DND-41 (cell line): ENCODE measurements at regions not wholly inside any gene's neighbourhood (a gene's known extent, or its start where the extent isn't known, plus 50 kb on each side); places are given as distances from the start of the nearest gene placed in this dataset.

Source experiments
- ATAC-seq: fragments of 200-7000 bp; cut with Tn5 transposase; 3 replicates; pipeline ENCODE4 v1.9.1; 2021; ENCODE audit warnings: low read depth; ENCODE audit not compliant: insufficient read depth
- DNase-seq: peaks from one replicate; pipeline ENCODE4 v3.0.0-alpha.2; 2020
- H2AFZ ChIP-seq: 2 replicates; pipeline ENCODE4 v1.6.0; 2012; ENCODE audit warnings: low read depth, low read length
- H3K27ac ChIP-seq: 2 replicates; pipeline ENCODE4 v1.5.1; 2012; ENCODE audit warnings: low read length, inconsistent platforms
- H3K27me3 ChIP-seq: fragments of 200-600 bp; sonication (generic); 2 replicates; pipeline ENCODE4 v1.6.0; 2012; ENCODE audit warnings: low read length, mild to moderate bottlenecking, inconsistent platforms; ENCODE audit not compliant: insufficient read depth, poor library complexity
- H3K36me3 ChIP-seq: 2 replicates; pipeline ENCODE4 v1.5.1; 2012; ENCODE audit warnings: low read length, inconsistent platforms; ENCODE audit not compliant: insufficient read depth
- H3K4me1 ChIP-seq: 2 replicates; pipeline ENCODE4 v1.5.1; 2012; ENCODE audit warnings: mild to moderate bottlenecking, low read length; ENCODE audit not compliant: insufficient read depth
- H3K4me2 ChIP-seq: 2 replicates; pipeline ENCODE4 v1.6.0; 2012; ENCODE audit warnings: mild to moderate bottlenecking, moderate library complexity, low read length, inconsistent platforms; ENCODE audit not compliant: insufficient read depth
- H3K4me3 ChIP-seq, 2 experiments: fragments of 200-600 bp in 1 of 2; shearing (Covaris generic) in 1 of 2; 2 replicates each; pipeline ENCODE4 v1.5.1; 2012 to 2016; ENCODE audit warnings: inconsistent platforms in 2 of 2, low read length in 2 of 2, mild to moderate bottlenecking in 2 of 2, low read depth in 1 of 2, moderate library complexity in 1 of 2
- H3K79me2 ChIP-seq: 2 replicates; pipeline ENCODE4 v1.6.0; 2012; ENCODE audit warnings: low read length, inconsistent platforms; ENCODE audit not compliant: insufficient read depth
- H3K9ac ChIP-seq: 2 replicates; pipeline ENCODE4 v1.6.0; 2012; ENCODE audit warnings: low read depth, mild to moderate bottlenecking, inconsistent platforms, low read length, moderate library complexity
- H3K9me3 ChIP-seq: 2 replicates; pipeline ENCODE4 v1.5.1; 2012; ENCODE audit warnings: low read length, moderate library complexity, mild to moderate bottlenecking, inconsistent platforms; ENCODE audit not compliant: insufficient read depth, severe bottlenecking
- H4K20me1 ChIP-seq: 2 replicates; pipeline ENCODE4 v1.6.0; 2012; ENCODE audit warnings: low read length; ENCODE audit not compliant: insufficient read depth
- CTCF ChIP-seq: IDR thresholded peaks from 2 replicates; pipeline ENCODE4 v1.5.1; 2012; ENCODE audit warnings: borderline replicate concordance, low read length, moderate library complexity, mild to moderate bottlenecking; ENCODE audit not compliant: poor library complexity, severe bottlenecking; ENCODE audit errors: extremely low read depth
- EZH2 ChIP-seq: IDR thresholded peaks from 3 replicates; pipeline ENCODE4 v1.6.1; 2012; ENCODE audit warnings: borderline replicate concordance, low read depth, mild to moderate bottlenecking, moderate library complexity, low read length, inconsistent platforms; ENCODE audit not compliant: severe bottlenecking

GRCh38 chr20:20887593-20888265 is 175.3 kb upstream of the RALGAPA2 start:
- DNase-seq (no peak), ATAC-seq (no peak)
- H3K27me3 ChIP-seq, result no peaks in the 10 kb centered on the region
- no peak for TF ChIP-seq CTCF
- TF ChIP-seq EZH2, result no peak
- no peak overlapping the region for H3K27ac ChIP-seq
- no peaks in the 10 kb centered on the region for H3K79me2 ChIP-seq
- H3K4me1 ChIP-seq, result no peaks in the 10 kb centered on the region
- H3K4me2 ChIP-seq, result no peak overlapping the region
- H3K36me3 ChIP-seq, result no peaks in the 10 kb centered on the region
- no peak overlapping the region for H3K4me3 ChIP-seq
- no peak overlapping the region for H2AFZ ChIP-seq
- no peaks in the 10 kb centered on the region for H3K9me3 ChIP-seq
- H4K20me1 ChIP-seq, result no peaks in the 10 kb centered on the region
- H3K9ac ChIP-seq, result no peak overlapping the region

- no peak for ATAC-seq
- Histone ChIP-seq H3K9me3 (no peaks in the 10 kb centered on the region), H3K79me2 (no peaks in the 10 kb centered on the region), H4K20me1 (no peaks in the 10 kb centered on the region), H3K36me3 (no peaks in the 10 kb centered on the region), H3K4me3 (no peak overlapping the region), H3K4me1 (no peaks in the 10 kb centered on the region), H3K9ac (no peak overlapping the region), H2AFZ (no peak overlapping the region), H3K27ac (no peak overlapping the region), H3K4me2 (no peak overlapping the region), H3K27me3 (peaks cover 5% of the 10 kb centered on the region)
- DNase-seq, result no peak
- TF ChIP-seq CTCF (no peak), EZH2 (no peak)
Observed at GRCh38 chr20:20881808-20882207, 169.4 kb upstream of the RALGAPA2 start.

- no peak for ATAC-seq
- Histone ChIP-seq H2AFZ (no peak overlapping the region), H3K9ac (no peak overlapping the region), H3K4me3 (no peak overlapping the region), H4K20me1 (no peaks in the 10 kb centered on the region), H3K4me2 (no peak overlapping the region), H3K27ac (no peak overlapping the region), H3K4me1 (no peaks in the 10 kb centered on the region), H3K9me3 (no peaks in the 10 kb centered on the region), H3K27me3 (peaks cover 5% of the 10 kb centered on the region), H3K36me3 (no peaks in the 10 kb centered on the region), H3K79me2 (no peaks in the 10 kb centered on the region)
- no peak for DNase-seq
- no peak for TF ChIP-seq EZH2
- TF ChIP-seq CTCF, result no peak
Observed at GRCh38 chr20:20877079-20877478, 164.6 kb upstream of the RALGAPA2 start.
